Fibroblast of gingiva (primary cell): ENCODE measurements at regions not wholly inside any gene's neighbourhood (a gene's known extent, or its start where the extent isn't known, plus 50 kb on each side); places are given as distances from the start of the nearest gene placed in this dataset.
"Not testable (repeated sequence)": the region's sequence is repeated elsewhere in the genome, so short reads cannot be mapped to it uniquely, and the experiment has no call there.

Experiments
- DNase-seq: peaks from one replicate; pipeline ENCODE4 v3.0.0-alpha.2; 2011; ENCODE audit warnings: low read depth

- DNase-seq, result no peak
These were observed 243.1 kb upstream of the STT3B start for GRCh38 chr3:31289584-31289983.

DNA sequence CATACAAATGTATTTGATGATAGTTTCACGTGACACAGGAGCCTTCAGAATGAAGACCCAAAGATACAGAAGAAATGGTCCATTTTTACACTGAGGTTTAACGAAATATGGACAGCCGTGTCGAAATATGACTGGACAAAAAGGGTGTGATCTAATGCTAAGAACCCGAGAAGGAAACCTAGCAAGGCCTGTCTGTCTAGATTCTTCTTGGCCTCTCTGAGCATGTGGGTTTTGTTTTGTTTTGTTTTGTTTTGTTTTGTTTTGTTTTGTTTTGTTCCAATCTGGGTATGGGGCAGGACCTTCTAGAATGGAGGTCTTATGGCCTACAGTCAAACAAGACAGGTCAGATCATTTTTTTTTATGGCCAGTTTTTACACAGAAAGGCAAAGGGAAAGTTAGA, 242.7 kb upstream of the STT3B start:
- no peak for DNase-seq

DNA sequence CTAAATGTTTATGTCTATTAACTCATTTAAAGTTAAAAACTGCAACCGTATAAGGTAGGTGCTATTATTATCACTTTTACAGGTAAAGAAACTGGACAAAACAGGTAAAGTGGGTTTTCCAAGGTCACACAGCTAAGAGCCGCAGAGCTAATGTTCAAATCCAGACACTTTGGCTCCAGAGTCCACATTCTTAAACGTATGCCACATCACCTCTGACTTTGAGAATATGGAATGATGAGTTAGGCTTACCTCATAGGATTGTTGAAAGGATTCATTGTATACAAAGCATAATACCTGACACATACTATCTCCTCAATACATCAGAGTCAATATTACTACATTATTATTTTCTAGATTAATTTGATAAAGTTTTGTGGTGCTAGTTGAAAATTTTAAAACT, 240.9 kb upstream of the STT3B start:
- no peak for DNase-seq

GRCh38 chr3:31294430-31295149, 238.1 kb upstream of the STT3B start:
- DNase-seq, result no peak

DNA sequence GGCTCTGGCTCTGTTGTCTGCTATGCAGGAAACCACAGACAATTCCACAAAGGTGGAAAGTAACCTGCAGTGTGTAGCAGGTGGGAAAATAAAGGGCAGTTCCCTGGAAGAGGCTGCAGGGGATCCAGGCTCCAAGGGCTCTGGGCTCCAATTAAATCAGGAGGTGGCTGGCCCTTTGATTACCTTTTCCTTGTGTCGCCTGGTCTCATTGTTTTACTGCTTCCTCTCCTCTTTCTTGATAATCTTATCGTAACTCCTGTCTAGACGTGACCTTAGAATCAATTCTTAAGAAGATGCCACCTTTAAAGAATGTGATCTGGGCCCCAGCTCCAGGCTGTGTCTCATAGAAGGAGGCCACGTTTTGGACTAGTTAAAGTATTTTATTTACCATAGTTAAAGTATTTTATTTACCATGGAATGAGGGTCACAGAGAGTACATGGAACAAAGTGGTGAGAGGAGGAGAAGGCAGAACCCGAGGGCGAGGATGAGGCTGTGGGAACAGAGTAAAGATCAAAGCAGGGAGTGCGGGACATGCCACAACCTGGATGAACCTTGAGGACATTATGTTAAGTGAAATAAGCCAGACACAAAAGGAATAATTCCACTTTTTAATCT, 237.5 kb upstream of the STT3B start:
- no peak for DNase-seq

GRCh38 chr3:31297726-31298298, 234.9 kb upstream of the STT3B start:
- no peak for DNase-seq

GRCh38 chr3:31300456-31301443, 232.0 kb upstream of the STT3B start:
- DNase-seq, result no peak

GRCh38 chr3:31302343-31302742, 230.4 kb upstream of the STT3B start:
- DNase-seq, result no peak

GRCh38 chr3:31305340-31305739, 227.4 kb upstream of the STT3B start:
- DNase-seq, result no peak

GRCh38 chr3:31307131-31307785, 225.5 kb upstream of the STT3B start:
- DNase-seq, result no peak

- DNase-seq, result no peak
These were observed 221.2 kb upstream of the STT3B start for GRCh38 chr3:31311559-31311958.

DNA sequence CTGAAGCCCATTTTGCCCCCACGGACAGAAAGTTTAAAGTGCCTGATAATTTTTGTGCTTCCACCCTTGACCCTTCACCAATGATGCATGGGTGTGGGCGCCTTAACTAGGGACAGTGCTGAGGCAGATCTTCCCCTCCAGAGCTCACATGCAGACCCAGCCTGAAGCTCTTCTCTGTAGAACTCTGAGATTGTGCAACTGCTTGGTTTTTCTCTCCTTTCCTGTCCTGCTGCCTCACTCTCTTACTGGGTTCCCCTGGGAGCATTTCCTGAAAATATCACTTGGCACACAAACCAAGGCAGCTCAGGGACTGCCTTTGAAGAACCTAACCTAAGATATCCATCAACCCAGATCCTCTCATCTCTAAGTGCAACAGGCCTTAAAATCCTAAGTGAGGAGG, 220.3 kb upstream of the STT3B start:
- no peak for DNase-seq

DNA sequence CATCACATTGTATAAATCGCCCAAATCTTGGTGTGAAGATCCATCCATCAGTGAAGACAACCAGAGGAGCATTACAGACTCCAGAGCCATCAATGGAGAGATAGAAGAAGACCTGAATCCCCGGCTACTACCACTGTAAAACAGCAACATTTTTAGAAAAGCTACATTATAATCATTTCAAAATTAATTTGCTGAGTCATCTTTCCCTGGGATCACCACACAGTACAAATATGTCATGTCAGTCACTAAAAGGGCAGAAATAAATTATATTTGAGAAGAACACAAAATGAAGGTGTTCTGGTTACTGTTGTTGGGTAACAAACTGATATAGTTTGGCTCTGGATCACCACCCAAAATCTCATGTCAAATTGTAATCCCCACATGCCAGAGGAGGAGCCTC, 218.5 kb upstream of the STT3B start:
- DNase-seq, result no peak

GRCh38 chr3:31319332-31319731, 213.4 kb upstream of the STT3B start:
- no peak for DNase-seq

DNA sequence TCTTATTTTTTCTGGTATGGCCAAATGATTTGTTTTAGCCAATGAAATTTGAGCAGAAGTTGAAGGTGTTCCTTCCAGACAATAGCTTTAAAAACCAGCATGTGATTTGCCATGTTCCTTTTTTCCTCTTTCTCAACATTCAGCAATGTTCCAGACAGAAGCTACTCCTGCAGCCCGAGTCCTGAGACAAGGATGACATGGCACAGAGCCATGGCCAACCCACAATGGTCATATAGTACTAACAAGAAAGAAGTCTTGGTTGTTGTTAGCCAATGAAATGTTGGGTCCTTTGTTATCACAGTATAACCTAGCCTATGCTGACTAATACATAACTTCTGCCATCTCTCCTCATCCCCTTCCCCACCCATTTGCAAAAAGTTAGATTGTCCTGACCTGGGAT, 211.1 kb upstream of the STT3B start:
- no peak for DNase-seq

DNA sequence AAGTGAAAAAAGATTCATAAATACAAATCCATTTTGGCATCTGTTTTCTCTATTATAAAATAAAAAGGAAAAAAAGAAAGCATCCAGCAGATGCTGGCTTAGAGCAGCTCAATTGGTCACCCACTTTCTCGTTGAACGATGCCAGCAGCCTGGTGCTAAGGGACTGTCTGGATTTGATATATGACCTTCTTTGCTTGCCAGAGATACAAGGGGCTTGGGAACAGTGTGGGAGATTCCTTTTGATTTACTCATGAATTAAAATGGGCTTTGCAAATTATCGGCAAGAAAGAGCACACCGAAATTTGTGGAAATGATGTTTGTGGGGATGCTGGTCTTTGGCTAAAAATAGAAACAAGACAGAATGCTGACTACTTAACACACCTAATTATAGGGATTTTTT, 210.3 kb upstream of the STT3B start:
- DNase-seq, result no peak

DNA sequence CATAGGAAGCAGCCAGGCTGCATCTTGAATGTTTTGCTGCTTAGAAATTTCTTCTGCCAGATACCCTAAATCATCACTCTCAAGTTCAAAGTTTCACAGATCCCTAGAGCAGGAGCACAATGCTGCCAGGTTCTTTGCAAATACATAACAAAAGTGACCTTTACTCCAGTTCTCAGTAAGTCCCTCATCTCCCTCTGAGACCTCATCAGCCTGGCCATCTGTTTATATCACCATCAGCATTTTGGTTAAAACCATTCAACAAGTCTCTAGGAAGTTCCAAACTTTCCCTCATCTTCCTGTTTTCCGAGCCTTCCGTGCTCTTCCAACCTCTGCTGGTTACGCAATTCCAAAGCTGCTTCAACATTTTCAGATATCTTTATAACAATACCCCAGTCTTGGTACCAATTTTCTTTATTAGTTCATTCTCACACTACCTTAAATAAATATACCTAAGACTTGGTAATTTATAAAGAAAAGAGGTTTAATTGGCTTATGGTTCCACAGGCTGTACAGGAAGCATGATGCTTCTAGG, 204.8 kb upstream of the STT3B start:
- DNase-seq, result not testable (repeated sequence)

- no peak for DNase-seq
These were observed 201.4 kb upstream of the STT3B start for GRCh38 chr3:31331278-31331677.

- DNase-seq, result no peak
These were observed 191.6 kb upstream of the STT3B start for GRCh38 chr3:31341130-31341529.

DNA sequence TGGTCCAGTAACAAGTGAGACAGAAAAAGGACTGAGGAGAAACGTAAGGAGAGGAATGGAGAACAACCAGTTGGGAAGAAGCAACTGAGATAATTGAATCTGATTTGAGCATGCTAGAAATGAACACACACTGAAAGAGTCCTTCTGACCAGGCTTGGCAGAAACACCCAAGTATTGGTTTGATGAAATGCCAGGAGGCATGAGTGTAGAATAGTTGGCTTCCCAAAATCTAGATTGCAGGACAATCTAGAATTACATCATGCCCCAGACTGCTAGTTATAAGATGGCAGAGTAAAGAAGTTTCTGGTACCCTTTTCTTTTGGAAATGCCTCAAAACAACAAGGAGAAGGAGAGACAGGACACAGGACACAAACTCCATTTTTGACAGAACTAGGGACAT, 189.7 kb upstream of the STT3B start:
- DNase-seq, result peak; percentile 59

GRCh38 chr3:31345581-31345980, 187.1 kb upstream of the STT3B start:
- no peak for DNase-seq

GRCh38 chr3:31346542-31346979, 186.2 kb upstream of the STT3B start:
- no peak for DNase-seq
